SK-N-SH (cell line): ENCODE measurements at regions not wholly inside any gene's neighbourhood (a gene's known extent, or its start where the extent isn't known, plus 50 kb on each side); places are given as distances from the start of the nearest gene placed in this dataset.

Experiments
- RAD21 ChIP-seq: IDR thresholded peaks from 2 replicates; pipeline ENCODE4 v1.6.1; 2012; ENCODE audit warnings: mild to moderate bottlenecking, low read length
- TF ChIP-seq, protein P1 (sequence below): IDR thresholded peaks from 2 replicates; pipeline ENCODE4 v1.4.0; 2012; ENCODE audit warnings: low read depth, borderline replicate concordance
- TF ChIP-seq, protein P2 (sequence below): fragments of 200-600 bp; sonication (generic); IDR thresholded peaks from 2 replicates; pipeline ENCODE4 v1.6.1; 2017; ENCODE audit warnings: antibody characterized with exemption, mild to moderate bottlenecking, moderate library complexity

DNA sequence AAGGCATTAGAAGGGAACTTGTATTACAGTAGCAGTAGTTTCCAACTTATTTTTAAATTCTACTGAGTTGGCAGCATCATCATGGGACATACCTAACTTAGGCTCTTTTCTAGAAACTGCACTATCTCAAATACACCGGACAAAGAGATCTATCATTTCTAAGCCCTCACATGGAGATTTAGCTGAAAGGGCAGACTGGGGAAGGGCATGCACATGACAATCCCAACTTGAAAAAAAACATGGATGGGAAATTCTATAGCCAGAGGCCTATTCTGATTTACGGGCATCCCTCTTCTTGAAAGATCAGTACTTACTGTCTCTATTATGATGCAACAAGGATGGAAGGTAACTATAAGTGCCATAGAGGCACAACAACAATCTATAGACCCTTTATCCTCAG lies 1328.6 kb downstream of the UQCRFS1 start:
- TF ChIP-seq, protein P1, sequence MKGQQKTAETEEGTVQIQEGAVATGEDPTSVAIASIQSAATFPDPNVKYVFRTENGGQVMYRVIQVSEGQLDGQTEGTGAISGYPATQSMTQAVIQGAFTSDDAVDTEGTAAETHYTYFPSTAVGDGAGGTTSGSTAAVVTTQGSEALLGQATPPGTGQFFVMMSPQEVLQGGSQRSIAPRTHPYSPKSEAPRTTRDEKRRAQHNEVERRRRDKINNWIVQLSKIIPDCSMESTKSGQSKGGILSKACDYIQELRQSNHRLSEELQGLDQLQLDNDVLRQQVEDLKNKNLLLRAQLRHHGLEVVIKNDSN = no peak
- TF ChIP-seq, protein P2, sequence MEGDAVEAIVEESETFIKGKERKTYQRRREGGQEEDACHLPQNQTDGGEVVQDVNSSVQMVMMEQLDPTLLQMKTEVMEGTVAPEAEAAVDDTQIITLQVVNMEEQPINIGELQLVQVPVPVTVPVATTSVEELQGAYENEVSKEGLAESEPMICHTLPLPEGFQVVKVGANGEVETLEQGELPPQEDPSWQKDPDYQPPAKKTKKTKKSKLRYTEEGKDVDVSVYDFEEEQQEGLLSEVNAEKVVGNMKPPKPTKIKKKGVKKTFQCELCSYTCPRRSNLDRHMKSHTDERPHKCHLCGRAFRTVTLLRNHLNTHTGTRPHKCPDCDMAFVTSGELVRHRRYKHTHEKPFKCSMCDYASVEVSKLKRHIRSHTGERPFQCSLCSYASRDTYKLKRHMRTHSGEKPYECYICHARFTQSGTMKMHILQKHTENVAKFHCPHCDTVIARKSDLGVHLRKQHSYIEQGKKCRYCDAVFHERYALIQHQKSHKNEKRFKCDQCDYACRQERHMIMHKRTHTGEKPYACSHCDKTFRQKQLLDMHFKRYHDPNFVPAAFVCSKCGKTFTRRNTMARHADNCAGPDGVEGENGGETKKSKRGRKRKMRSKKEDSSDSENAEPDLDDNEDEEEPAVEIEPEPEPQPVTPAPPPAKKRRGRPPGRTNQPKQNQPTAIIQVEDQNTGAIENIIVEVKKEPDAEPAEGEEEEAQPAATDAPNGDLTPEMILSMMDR = no peak
- no peak for TF ChIP-seq RAD21
